ENCODE measurements at regions not wholly inside any gene's neighbourhood (a gene's known extent, or its start where the extent isn't known, plus 50 kb on each side); places are given as distances from the start of the nearest gene placed in this dataset.

DNA sequence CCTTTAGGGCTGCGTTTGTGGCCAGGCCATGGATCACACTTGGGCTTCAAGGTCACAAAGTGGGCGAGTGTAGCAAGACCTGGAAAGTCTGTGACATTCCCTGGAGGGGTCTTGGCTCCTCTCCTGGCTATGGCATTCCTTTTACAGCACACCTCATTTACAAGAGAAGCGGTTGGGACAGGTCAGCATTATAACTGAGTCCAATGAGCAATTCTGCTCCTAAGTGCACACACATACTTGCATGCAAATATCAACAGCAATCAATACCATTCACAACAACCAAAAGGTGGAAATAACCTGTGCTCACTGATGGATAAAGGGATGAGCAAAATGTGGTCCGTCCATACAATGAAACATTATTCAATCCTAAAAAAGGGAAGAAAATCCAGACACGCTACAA is 298.2 kb downstream of the CTTN start:
- Mint-ChIP-seq H3K27me3 (ENCODE audit: low read depth in 2 of 2) (peaks cover 6 to 14% of the 10 kb centered on the region in 2 donors), H3K4me3 (no peak overlapping the region), H3K36me3 (no peaks in the 10 kb centered on the region), H3K4me1 (no peaks in the 10 kb centered on the region), H3K9me3 (no peaks in the 10 kb centered on the region), H3K27ac (no peak overlapping the region)
- ATAC-seq (no peak), DNase-seq (no peak)
- WGBS (ENCODE audit: insufficient coverage) = 84% methylated on average over 5 of the region's 5 CpGs
- TF ChIP-seq, protein P1, sequence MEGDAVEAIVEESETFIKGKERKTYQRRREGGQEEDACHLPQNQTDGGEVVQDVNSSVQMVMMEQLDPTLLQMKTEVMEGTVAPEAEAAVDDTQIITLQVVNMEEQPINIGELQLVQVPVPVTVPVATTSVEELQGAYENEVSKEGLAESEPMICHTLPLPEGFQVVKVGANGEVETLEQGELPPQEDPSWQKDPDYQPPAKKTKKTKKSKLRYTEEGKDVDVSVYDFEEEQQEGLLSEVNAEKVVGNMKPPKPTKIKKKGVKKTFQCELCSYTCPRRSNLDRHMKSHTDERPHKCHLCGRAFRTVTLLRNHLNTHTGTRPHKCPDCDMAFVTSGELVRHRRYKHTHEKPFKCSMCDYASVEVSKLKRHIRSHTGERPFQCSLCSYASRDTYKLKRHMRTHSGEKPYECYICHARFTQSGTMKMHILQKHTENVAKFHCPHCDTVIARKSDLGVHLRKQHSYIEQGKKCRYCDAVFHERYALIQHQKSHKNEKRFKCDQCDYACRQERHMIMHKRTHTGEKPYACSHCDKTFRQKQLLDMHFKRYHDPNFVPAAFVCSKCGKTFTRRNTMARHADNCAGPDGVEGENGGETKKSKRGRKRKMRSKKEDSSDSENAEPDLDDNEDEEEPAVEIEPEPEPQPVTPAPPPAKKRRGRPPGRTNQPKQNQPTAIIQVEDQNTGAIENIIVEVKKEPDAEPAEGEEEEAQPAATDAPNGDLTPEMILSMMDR (IDR thresholded peaks at IDR 0.05) = no peak
- Histone ChIP-seq H3K4me1 (ENCODE audit: control insufficient read depth, insufficient read depth, low read length) (no peaks in the 10 kb centered on the region), H3K4me3 (ENCODE audit: low read length) (no peak overlapping the region), H3K27me3 (ENCODE audit: control insufficient read depth, insufficient read depth, low read length) (no peaks in the 10 kb centered on the region), H3K9me3 (ENCODE audit: control insufficient read depth, insufficient read depth, low read length) (no peaks in the 10 kb centered on the region), H3K36me3 (ENCODE audit: control insufficient read depth, insufficient read depth, low read length) (no peaks in the 10 kb centered on the region), H3K27ac (ENCODE audit: low read length) (no peak overlapping the region)
- intact Hi-C loops (cut with micrococcal nuclease) = no loop called here

DNA sequence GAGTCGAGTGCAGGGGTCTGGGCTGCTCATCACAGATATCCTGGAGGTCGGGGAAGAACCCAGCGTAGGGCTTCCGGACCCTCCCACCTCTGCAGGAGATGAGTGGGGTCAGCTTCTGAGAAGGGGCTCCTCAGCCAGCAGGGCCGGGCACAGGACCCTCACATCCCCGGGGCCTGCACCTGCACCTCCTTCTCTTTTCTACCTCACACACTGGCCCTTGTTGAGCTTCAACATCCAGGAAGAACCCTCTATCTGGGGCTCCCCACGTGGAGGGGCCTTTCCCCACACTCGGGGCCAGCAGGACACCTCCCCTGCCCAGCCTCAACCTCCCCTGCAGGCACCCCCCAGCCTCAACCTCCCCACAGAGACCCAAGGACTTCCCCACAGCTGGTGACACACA is 299.4 kb downstream of the CTTN start:
- Histone ChIP-seq H3K4me3 (ENCODE audit: low read length) (no peak overlapping the region), H3K4me1 (ENCODE audit: control insufficient read depth, insufficient read depth, low read length) (no peaks in the 10 kb centered on the region), H3K27me3 (ENCODE audit: control insufficient read depth, insufficient read depth, low read length) (no peaks in the 10 kb centered on the region), H3K27ac (ENCODE audit: low read length) (no peak overlapping the region), H3K36me3 (ENCODE audit: control insufficient read depth, insufficient read depth, low read length) (no peaks in the 10 kb centered on the region), H3K9me3 (ENCODE audit: control insufficient read depth, insufficient read depth, low read length) (no peaks in the 10 kb centered on the region)
- no peak for DNase-seq
- Mint-ChIP-seq H3K4me3 (no peak overlapping the region), H3K36me3 (no peaks in the 10 kb centered on the region), H3K4me1 (no peaks in the 10 kb centered on the region), H3K27ac (no peak overlapping the region), H3K27me3 (ENCODE audit: low read depth in 2 of 2) (peaks cover 6 to 14% of the 10 kb centered on the region in 2 donors), H3K9me3 (no peaks in the 10 kb centered on the region)
- no peak for ATAC-seq
- TF ChIP-seq, protein P1 (IDR thresholded peaks at IDR 0.05) = no peak
- 83% methylated on average over 8 of the region's 8 CpGs for WGBS (ENCODE audit: insufficient coverage)
- intact Hi-C loops (cut with micrococcal nuclease) = no loop called here

DNA sequence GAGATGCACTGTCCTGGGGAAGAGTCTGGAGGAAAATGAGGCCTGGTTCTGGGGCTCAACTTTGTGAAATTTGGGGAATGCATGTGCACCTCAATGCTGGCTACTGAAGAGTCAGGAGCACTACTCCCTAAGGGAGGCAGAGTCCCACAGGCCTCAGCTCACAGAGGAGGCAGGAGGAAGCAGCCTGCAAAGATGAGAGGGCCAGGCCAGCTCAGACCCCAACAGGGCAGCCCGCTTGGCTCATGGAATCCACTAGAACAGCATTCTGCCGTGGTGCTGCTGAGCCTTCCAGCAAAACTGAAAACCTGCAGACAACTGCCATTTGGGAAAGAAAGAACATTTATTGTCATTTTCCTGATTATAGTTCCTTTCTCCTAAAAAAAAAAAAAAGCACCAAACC is 300.5 kb downstream of the CTTN start:
- WGBS (ENCODE audit: insufficient coverage) = 78% methylated on average over 2 of the region's 2 CpGs
- Histone ChIP-seq H3K4me3 (ENCODE audit: low read length) (no peak overlapping the region), H3K4me1 (ENCODE audit: control insufficient read depth, insufficient read depth, low read length) (no peaks in the 10 kb centered on the region), H3K36me3 (ENCODE audit: control insufficient read depth, insufficient read depth, low read length) (no peaks in the 10 kb centered on the region), H3K27me3 (ENCODE audit: control insufficient read depth, insufficient read depth, low read length) (no peaks in the 10 kb centered on the region), H3K27ac (ENCODE audit: low read length) (no peak overlapping the region), H3K9me3 (ENCODE audit: control insufficient read depth, insufficient read depth, low read length) (no peaks in the 10 kb centered on the region)
- H3K36me3 Mint-ChIP-seq = no peaks in the 10 kb centered on the region
- H3K4me3 Mint-ChIP-seq = no peak overlapping the region
- peaks cover 4 to 6% of the 10 kb centered on the region in 2 donors for H3K27me3 Mint-ChIP-seq (ENCODE audit: low read depth in 2 of 2)
- intact Hi-C loops (cut with micrococcal nuclease) = no loop called here
- no peak for ATAC-seq
- no peak overlapping the region for H3K27ac Mint-ChIP-seq
- H3K4me1 Mint-ChIP-seq = no peaks in the 10 kb centered on the region
- no peaks in the 10 kb centered on the region for H3K9me3 Mint-ChIP-seq
- DNase-seq = no peak
- TF ChIP-seq, protein P1 (IDR thresholded peaks at IDR 0.05) = no peak
